AG09309 (cell line): ENCODE measurements at regions not wholly inside any gene's neighbourhood (a gene's known extent, or its start where the extent isn't known, plus 50 kb on each side); places are given as distances from the start of the nearest gene placed in this dataset.
A peak's percentile ranks its signal among the peaks of the same experiment; 100 is the strongest.

Experiments
- DNase-seq: peaks from one replicate; pipeline ENCODE4 v3.0.0-alpha.2; 2010; ENCODE audit warnings: low read depth
- H3K4me3 ChIP-seq: 2 replicates; pipeline ENCODE4 v1.5.1; 2011; ENCODE audit warnings: mild to moderate bottlenecking, low read depth, low read length, moderate library complexity; ENCODE audit not compliant: control insufficient read depth
- TF ChIP-seq, protein P1 (sequence below): IDR thresholded peaks from 2 replicates; pipeline ENCODE4 v1.5.1; 2011; ENCODE audit warnings: mild to moderate bottlenecking, low read depth, low read length, inconsistent platforms; ENCODE audit not compliant: insufficient read depth, control insufficient read depth; ENCODE audit errors: missing control alignments

DNA sequence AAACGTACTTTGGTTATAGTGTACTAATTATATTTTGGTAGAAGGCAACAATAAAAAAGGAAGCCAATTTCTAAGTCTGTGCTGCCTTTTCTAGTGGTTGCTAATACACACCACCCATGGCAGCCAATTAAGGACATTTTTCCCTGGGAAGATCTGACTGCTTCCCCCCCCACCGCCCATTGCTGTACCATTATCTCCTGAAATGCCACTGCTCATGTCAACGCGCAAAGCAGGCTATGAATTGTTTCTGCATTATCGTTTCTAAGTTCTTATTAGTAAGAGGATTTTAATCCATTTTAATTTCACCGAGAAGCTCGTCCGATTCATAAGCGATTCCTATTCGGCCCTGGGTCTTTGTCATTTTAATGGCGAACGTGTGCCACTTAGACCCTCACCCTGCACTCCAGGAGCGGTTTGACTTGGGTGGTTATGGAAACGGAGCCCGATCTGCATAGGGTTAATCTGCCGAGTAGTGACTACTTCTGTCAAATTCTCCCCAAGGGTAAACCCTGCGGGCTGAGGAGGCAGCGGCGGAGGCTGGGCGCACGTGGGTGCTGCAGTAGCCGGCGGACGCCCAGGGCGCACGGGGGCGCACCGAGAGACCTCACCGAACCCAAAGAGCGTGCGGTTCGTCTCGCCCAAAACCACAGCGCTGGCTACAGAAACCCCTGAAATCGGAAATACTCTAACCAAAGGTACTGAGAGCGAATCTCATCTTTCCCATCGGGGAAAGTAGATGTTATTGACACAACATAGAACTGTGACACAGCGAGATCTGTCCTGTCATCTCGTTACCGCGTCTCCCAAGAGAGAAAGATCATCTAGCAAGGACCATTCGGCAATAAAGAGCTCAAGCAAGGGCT is 55.8 kb upstream of the SHC3 start:
- no peak for DNase-seq

DNA sequence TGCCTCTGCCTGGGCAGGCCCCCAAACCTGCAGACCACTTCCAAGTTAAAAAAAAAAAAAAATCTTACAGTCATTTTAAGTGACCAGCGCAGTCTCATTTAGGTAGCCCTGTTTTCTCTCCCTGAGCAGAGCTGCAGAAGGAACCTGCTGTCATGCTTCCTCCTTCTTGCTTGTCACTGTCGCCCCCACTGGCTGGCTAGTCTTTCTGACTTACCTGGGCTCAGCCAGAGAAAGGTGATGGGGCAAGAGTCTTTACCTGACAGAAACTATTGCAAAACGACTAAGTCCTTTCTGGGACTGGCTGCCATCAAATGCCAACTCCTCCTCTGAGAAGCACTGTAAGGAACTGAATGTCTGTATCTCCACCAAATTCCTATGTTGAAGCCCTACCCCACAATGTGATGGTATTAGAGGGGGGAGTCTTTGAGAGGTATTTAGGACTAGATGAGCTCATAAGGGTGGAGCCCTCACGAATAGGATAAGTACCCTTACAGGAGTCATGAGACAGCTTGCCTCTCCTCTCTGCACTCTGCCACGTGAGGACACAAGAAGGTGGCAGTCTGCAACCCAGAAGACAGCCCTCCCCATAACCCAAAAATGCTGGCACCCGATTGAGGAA is 58.4 kb upstream of the SHC3 start:
- TF ChIP-seq, protein P1, sequence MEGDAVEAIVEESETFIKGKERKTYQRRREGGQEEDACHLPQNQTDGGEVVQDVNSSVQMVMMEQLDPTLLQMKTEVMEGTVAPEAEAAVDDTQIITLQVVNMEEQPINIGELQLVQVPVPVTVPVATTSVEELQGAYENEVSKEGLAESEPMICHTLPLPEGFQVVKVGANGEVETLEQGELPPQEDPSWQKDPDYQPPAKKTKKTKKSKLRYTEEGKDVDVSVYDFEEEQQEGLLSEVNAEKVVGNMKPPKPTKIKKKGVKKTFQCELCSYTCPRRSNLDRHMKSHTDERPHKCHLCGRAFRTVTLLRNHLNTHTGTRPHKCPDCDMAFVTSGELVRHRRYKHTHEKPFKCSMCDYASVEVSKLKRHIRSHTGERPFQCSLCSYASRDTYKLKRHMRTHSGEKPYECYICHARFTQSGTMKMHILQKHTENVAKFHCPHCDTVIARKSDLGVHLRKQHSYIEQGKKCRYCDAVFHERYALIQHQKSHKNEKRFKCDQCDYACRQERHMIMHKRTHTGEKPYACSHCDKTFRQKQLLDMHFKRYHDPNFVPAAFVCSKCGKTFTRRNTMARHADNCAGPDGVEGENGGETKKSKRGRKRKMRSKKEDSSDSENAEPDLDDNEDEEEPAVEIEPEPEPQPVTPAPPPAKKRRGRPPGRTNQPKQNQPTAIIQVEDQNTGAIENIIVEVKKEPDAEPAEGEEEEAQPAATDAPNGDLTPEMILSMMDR = no peak
- no peak for DNase-seq
- no peak overlapping the region for H3K4me3 ChIP-seq

More for the DNA sequence above, 55.8 kb upstream of the SHC3 start:
- H3K4me3 ChIP-seq = no peak overlapping the region; the same call in none of the 2 replicates
- TF ChIP-seq, protein P1 = peak; percentile 2

DNA sequence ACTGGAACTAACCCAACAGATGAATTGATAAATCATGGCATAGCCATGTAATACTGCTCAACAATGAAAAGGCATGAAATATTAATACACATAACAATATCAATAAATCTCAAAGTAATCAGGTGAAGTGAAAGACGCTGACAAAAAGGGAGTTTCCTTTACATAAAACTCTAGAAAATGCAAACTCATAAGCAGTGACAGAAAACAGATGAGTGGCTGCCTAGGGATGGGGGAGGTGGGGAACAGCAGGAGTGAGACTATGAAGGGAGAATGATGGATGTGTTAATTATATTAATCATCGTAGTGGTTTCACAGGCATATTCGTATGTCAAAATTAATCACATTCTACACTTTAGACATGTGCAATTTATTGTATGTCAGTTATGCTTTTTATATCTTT is 59.8 kb upstream of the SHC3 start:
- TF ChIP-seq, protein P1 = no peak
- no peak for DNase-seq
- H3K4me3 ChIP-seq = no peak overlapping the region

DNA sequence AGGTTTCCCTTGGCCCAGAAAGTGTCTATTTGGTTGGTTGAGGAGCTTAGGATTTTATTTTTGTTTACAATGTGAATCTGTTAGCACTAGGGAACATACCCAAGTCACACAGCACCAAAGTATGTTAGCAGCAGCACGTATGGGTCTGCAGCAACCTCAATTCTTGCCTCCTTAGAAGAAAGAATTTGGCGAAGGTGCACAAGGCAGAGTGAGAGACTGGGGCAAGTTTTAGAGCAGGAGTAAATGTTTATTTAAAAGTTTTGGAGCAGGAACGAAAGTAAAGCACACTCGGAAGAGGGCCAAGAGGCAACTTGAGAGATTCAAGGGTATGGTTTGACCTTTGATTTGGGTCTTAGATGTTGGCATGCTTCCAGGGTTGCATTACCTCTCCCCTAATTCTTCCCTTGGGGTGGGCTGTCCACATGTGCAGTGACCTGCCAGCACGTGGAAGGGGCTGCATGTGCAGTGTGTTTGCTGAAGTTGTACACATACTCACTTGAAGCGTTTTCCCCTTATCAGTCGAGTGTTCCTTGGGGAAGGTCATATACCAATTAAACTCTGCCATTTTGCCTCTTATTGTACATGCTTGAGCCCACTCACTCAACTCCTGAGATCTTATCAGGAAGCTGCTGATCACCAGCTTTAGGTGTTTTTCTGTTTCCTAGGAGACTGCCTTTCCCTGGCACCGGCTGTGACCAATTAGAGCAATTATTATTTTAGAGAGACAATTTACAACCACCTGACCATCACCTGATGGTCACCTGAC is 64.9 kb upstream of the SHC3 start:
- DNase-seq = no peak
- no peak overlapping the region for H3K4me3 ChIP-seq
- TF ChIP-seq, protein P1 = no peak

DNA sequence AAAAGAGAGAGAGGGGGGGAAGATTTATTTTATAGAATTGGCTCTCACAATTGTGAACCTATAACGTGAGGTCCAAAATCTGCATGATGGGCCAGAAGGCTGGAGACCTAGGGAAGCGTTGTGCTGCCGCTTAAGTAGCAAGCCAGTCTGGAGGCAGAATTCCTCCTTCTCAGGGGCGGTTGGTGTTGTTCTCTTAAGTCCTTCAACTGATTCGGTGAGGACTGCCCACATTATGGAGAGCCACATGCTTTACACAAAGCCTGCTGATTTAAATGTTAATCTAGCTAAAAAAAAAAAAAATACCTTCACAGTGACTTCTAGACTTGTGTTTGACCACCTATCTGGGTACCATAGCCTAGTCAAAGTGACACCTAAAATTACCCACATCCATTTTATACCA is 64.2 kb upstream of the CKS2 start:
- TF ChIP-seq, protein P1 = no peak

More for the DNA sequence above, 64.2 kb upstream of the CKS2 start:
- no peak for DNase-seq
- no peak overlapping the region for H3K4me3 ChIP-seq
